ENCODE measurements at regions not wholly inside any gene's neighbourhood (a gene's known extent, or its start where the extent isn't known, plus 50 kb on each side); places are given as distances from the start of the nearest gene placed in this dataset.
"Not testable (repeated sequence)": the region's sequence is repeated elsewhere in the genome, so short reads cannot be mapped to it uniquely, and the experiment has no call there.

DNA sequence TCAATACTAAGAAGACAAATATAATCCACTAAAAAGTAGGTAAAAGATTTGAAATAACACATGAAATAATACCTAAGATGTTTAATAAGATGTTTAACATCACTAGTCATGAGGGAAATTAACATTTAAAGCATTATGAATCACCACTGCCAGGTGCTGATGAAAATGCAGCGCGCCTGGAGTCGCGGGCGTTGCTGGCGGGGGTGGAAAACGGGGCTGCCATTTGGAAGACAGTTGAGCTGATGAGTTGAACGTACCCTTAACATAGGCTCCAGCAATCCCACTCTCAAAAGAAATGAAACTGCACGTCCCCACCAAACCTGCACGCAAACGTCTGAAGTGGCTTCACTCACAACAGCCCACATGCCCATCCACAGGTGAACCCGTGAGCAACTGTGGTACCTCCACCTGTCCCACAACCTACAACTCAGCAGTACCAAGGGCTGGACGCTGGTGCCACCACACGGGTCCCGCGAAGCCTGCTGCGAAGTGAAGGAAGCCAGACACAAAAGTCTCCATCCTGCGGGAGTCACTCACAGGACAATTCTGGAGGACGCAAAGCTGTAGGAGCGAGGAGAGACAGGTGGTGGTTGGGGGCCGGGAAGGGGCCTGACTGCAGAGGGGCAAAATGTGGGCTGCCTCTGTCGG is 189.3 kb downstream of the NPIPB11 start:
- DNase-seq; H3K4me1 ChIP-seq; H3K4me3 ChIP-seq (replicated peaks in 1 of 3); intact Hi-C loops (cut with DNase I); H3K27me3 ChIP-seq; H3K9me3 ChIP-seq; H3K27ac ChIP-seq; H3K36me3 ChIP-seq: not testable (repeated sequence)
- WGBS, 2 donors, result 94 to 95% methylated on average over 22 of the region's 22 CpGs

DNA sequence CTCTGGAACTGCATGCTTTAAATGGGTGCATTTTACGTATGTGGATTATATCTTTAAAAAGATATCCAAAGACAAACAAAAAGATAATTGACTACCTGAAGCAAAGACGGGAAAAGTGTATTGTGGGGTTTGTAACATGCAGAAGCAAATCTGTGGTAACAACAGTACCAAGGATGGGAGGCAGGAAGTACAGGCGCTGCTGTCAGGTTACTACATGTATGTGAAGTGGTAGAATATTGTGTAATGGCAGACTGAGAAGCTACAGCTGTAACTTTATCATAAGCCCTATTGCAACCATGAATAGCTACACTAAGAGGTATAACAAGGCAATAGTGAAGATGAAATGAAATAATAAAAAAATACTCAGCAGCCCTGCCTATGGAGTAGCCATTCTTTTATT is 192.7 kb downstream of the NPIPB11 start:
- intact Hi-C loops (cut with DNase I); H3K27me3 ChIP-seq; H3K4me1 ChIP-seq; H3K4me3 ChIP-seq (replicated peaks in 1 of 3); DNase-seq; H3K36me3 ChIP-seq; H3K27ac ChIP-seq; H3K9me3 ChIP-seq: not testable (repeated sequence)
- WGBS, 2 donors, result 93 to 94% methylated on average over 3 of the region's 3 CpGs

DNA sequence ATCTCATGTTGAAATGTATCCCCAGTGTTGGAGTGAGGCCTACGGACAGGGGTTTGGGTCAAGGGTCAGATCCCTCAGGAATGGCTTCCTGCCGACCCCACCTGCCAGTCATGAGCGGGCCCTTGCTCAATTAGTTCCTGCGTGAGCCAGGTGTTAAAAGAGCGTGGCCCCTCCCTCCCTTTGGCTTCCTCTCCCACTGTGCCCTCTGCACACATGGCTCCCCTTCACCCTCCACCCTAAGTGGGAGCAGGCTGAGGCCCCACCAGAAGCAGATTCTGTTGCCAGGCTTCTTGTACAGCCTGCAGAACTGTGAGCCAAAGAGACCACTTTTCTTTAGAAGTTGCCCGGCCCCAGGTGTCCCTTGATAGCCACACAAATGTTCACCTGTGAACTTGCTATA is 193.3 kb downstream of the NPIPB11 start:
- H3K27ac ChIP-seq; H3K4me1 ChIP-seq; H3K27me3 ChIP-seq; H3K4me3 ChIP-seq (replicated peaks in 1 of 3); H3K9me3 ChIP-seq; DNase-seq; intact Hi-C loops (cut with DNase I); H3K36me3 ChIP-seq: not testable (repeated sequence)
- WGBS, 2 donors, result 87 to 92% methylated on average over 3 of the region's 6 CpGs

DNA sequence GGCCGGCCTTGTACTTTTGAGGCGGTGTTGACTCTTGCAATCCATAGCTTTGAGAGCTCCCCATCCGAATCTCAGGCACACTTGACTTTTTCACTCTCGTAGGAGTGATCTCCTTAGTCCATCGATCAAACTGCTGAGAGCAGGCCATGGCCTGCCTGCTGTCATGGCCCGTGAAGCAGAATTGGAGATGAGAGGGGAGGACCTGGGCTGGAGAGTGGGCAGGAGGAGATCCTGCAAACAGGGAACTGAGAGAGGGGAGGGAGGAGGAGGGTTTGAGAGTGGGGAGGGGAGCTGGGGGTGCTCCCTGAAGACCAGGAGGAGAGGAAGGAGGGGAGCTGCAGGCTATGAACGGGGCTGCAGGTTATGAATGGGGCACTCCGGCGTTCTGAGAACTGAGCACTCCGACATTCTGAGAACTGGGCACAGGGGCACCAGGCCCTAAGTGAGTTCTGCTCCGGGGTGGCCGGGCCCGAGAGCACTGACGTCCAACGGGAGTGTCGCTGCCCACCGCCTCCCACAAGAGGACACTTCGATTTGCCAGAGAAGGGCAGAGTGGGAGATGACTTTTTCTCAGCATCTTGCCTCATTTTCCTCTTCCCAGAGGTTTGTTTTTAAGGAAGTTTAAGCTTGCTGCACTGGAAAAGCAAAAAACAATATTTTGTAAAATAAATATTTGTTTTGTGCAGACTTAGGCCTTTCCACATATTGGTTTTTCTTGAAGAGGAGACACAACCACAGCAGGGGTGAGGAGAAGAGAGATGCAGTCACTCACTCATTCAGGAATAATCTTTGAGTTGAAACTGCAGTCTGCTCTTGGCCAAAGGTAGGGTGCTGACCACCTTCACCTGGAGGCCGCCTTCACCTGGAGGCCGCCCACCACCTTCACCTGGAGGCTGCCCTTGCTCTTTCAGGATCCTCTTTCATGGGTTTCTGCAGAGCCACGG is 194.2 kb downstream of the NPIPB11 start:
- DNase-seq, result not testable (repeated sequence)
- WGBS, 2 donors, result 77 to 91% methylated on average over 19 to 21 of the region's 21 CpGs

DNA sequence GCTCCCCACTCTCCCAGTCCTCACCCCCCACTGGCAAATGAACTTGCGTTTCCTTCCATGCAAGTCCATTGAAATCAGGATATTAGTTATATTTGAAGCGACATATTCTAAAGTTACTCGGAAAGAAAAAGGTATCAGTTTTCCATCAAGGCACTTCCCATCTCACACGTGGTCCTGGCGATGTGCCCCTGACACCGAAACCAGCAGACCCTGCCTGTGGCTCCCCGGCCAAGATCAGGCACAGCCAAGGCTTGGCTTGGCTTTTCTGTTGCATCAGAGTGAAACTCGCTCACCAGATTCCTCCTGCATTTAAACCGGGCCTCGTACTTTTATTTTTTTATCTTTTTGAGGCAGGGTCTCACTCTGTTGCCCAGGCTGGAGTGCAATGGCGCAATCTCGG is 195.1 kb downstream of the NPIPB11 start:
- H3K9me3 ChIP-seq; H3K4me1 ChIP-seq; H3K4me3 ChIP-seq (replicated peaks in 1 of 3); intact Hi-C loops (cut with DNase I); H3K27me3 ChIP-seq; H3K36me3 ChIP-seq; DNase-seq; H3K27ac ChIP-seq: not testable (repeated sequence)
- WGBS, 2 donors, result 85 to 89% methylated on average over 12 of the region's 12 CpGs

More for the DNA sequence above, 194.2 kb downstream of the NPIPB11 start:
- H3K4me1 ChIP-seq; H3K27ac ChIP-seq; intact Hi-C loops (cut with DNase I); H3K36me3 ChIP-seq; H3K4me3 ChIP-seq (replicated peaks in 1 of 3); H3K9me3 ChIP-seq; H3K27me3 ChIP-seq: not testable (repeated sequence)

DNA sequence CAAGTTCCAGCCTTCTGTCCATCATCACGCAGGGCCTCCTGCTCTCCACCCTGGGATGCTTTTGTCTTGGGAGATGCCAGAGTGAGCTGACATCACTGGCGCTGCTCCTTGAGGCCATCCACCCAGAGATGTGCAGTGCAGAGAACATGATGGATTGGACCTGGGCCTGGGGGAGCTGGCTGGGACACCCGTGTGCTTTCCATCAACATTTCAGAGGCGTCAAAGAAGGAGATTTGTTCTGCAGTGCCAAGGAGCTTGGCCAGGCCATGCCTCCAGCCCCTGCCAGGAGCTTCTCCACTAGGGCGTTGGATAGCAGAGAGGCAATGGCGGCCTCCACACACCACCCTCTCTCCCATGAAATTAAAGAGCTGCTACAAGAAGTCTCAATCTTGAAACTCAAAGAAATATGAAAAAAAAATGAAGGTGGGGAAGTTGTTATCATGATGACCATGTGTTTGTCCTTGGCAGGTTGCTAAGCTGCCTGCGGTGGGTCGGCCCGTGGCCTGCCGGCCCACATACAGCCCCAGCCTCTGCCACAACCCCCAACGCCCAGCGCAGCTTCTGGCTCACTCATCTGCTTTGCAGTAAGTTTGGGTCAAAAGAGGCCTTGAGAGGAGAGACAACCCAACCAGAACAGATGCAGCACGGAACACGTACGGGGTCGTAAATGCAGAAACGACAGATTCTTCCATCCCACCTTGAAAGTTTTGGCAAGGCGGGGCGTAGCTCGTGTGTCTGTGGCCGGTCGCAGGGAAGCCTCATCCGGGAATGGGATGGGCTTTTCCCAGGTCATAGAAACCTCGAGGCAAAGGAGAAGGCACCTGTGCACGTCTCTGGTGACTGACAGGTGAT is 196.0 kb downstream of the NPIPB11 start:
- H3K4me1 ChIP-seq; H3K36me3 ChIP-seq; DNase-seq; H3K27ac ChIP-seq; H3K9me3 ChIP-seq; intact Hi-C loops (cut with DNase I); H3K27me3 ChIP-seq; H3K4me3 ChIP-seq (replicated peaks in 1 of 3): not testable (repeated sequence)
- WGBS, 2 donors, result 84 to 91% methylated on average over 21 of the region's 25 CpGs

DNA sequence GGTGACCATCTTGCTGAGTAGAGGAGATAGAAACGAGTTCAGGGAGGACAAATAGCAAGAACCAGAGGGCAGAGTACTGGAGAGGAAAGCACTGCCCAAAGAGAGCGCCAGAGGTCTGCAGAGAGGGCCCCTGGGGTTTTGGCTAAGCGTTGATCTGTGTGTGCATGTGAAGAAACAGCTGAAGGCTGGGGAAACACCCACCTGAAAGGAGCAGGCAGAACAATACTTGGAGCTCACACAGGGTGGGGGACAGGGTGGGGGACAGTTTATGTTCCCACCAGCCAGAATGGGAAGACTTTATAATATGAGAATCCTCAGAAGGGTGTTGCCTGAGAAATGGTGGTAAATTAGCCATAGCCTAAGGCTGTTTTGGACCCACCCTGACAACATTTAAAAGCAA is 200.4 kb downstream of the NPIPB11 start:
- H3K27ac ChIP-seq; DNase-seq; H3K36me3 ChIP-seq; H3K4me3 ChIP-seq (replicated peaks in 1 of 3); H3K9me3 ChIP-seq; H3K4me1 ChIP-seq; intact Hi-C loops (cut with DNase I); H3K27me3 ChIP-seq: not testable (repeated sequence)
- 79% methylated on average over 3 of the region's 3 CpGs for WGBS, 2 donors

DNA sequence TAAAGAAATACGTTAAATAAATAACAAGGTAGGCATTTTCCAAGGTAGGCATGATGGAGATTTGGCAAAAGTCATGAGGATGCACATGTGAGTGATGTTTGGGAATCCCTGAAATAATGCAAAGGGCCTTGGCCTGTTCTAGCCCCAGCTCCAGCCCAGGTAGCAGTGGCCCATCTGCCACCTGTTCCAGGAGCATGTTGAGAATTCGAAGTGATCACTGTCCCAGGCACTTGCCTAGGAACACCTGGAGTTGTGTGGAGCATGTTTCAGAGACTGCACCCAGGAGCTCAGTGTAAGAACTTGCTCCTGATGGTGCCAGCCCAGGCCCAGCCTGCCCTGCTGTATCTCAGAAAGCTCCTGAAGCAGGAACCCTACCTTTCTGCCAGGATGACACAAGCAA is 201.4 kb downstream of the NPIPB11 start:
- intact Hi-C loops (cut with DNase I); DNase-seq; H3K27ac ChIP-seq; H3K27me3 ChIP-seq; H3K9me3 ChIP-seq; H3K4me1 ChIP-seq; H3K4me3 ChIP-seq (replicated peaks in 1 of 3); H3K36me3 ChIP-seq: not testable (repeated sequence)
- WGBS, 2 donors, result 93 to 99% methylated on average over 2 of the region's 2 CpGs

DNA sequence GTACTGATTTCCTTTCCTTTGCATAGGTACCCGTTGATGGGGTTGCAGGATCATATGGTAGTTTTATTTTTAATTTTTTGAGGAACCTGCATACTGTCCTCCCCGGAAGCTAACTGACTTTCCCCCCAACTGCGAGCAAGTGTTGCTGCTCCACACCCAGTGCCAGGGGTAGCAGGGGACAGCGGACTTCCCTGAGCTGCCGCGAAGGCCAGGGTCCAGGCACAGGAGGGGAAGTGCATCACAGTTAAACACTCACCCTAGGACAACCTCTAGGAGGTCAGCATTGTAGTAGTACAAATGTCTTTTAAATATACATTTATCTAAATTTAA is 201.7 kb downstream of the NPIPB11 start:
- H3K36me3 ChIP-seq, result no peaks in the 10 kb centered on the region
- no peak for DNase-seq
- WGBS, 2 donors, result 86 to 88% methylated on average over 6 of the region's 6 CpGs
- no peak overlapping the region for H3K4me3 ChIP-seq (replicated peaks in 1 of 3)
- H3K27me3 ChIP-seq, result no peaks in the 10 kb centered on the region
- TF ChIP-seq, protein P1, sequence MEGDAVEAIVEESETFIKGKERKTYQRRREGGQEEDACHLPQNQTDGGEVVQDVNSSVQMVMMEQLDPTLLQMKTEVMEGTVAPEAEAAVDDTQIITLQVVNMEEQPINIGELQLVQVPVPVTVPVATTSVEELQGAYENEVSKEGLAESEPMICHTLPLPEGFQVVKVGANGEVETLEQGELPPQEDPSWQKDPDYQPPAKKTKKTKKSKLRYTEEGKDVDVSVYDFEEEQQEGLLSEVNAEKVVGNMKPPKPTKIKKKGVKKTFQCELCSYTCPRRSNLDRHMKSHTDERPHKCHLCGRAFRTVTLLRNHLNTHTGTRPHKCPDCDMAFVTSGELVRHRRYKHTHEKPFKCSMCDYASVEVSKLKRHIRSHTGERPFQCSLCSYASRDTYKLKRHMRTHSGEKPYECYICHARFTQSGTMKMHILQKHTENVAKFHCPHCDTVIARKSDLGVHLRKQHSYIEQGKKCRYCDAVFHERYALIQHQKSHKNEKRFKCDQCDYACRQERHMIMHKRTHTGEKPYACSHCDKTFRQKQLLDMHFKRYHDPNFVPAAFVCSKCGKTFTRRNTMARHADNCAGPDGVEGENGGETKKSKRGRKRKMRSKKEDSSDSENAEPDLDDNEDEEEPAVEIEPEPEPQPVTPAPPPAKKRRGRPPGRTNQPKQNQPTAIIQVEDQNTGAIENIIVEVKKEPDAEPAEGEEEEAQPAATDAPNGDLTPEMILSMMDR (IDR thresholded peaks at IDR 0.05), result no peak
- H3K4me1 ChIP-seq, result no peaks in the 10 kb centered on the region
- no peak overlapping the region for H3K27ac ChIP-seq
- H3K9me3 ChIP-seq, result no peaks in the 10 kb centered on the region
- intact Hi-C loops (cut with DNase I), result no loop called here

DNA sequence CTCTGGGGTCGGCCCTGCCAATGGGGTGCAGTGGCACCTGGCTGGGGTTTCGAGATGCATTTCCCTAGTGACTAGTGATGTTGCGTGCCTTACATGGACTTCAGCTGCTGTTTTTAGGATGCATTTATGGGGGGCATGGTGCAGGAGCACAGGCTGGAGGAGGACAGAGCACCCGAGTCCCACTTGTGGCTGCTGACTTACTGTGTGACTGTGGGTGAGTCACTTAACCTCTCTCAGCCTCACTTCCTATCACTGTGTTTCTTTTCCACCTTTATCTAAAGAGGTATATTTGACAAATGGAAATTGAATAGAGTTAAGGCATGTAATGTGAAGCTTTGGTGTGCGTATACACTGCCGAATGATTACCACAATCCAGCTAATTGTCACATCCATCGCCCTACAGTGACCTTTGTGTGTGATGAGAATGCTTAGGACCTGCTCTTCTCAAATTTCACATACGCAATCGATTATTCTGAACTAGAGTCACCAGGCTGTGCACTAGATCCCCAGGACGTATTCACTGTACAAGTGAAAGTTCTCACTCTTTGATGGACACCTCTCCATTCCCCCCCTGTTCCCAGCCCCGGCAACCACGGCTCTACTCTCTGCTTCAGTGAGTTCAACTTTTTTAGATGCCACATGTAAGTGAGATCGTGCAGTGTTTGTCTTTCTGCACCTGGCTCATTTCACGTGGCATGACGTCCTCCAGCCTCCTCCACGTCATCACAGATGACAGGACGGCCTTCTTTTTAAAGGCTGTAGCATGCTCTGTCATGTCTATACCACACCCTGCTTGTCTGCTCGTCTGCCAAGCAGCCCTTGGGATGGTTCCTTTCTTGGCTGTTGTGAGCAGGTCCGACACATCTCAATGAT is 202.3 kb downstream of the NPIPB11 start:
- H3K9me3 ChIP-seq; H3K36me3 ChIP-seq; H3K4me3 ChIP-seq (replicated peaks in 1 of 3); H3K27me3 ChIP-seq; intact Hi-C loops (cut with DNase I); H3K27ac ChIP-seq; H3K4me1 ChIP-seq; DNase-seq: not testable (repeated sequence)
- 67 to 77% methylated on average over 17 of the region's 19 CpGs for WGBS, 2 donors

Measured in thyroid gland (tissue), 4 donors.